GM21825 (cell line): ENCODE measurements at regions not wholly inside any gene's neighbourhood (a gene's known extent, or its start where the extent isn't known, plus 50 kb on each side); places are given as distances from the start of the nearest gene placed in this dataset.
"Not testable (repeated sequence)": the region's sequence is repeated elsewhere in the genome, so short reads cannot be mapped to it uniquely, and the experiment has no call there.

Experiments used
- ATAC-seq: cut with Tn5 transposase; IDR thresholded peaks from one replicate; pipeline ENCODE4 v1.9.1; 2021; ENCODE audit warnings: mild to moderate bottlenecking, moderate library complexity; ENCODE audit not compliant: unreplicated experiment

DNA sequence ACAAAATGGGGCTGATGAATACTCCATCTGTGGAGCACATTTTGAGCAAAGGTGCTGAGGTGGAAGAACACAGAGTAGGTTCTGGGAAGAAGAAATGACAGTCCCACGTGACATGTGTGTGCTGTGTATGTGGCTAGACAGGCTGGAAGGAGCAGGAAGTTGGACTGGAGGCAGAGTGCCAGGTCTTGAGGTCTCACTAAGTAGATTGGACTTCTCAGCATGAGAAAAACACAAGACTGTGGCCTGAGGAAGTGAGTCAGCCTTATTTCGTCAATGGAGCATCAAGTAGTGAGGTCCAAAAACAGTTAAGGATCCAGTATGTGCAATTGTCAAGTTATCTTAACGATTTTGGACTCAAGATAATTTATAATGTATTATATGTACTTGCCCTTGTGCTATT lies 736.5 kb downstream of the KCNJ2 start:
- ATAC-seq, result no peak

DNA sequence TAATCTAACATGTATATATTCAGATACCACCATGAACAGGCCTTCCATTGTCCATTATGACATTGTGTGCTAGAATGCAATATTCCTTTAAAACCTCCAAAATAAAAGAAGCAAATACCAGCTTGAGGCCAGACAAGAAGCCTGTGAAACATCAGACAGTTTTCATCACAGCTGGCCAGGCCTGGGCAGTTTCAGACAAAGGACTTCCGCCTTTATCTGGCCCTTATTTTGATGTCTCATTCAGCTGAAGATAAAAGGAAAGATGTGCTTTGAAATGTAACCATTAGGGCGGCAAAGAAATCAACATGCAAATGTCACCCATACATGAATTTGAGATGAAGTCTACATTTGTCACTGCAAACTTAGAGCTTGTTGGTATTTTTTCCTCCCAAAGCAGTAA lies 737.5 kb downstream of the KCNJ2 start:
- no peak for ATAC-seq

DNA sequence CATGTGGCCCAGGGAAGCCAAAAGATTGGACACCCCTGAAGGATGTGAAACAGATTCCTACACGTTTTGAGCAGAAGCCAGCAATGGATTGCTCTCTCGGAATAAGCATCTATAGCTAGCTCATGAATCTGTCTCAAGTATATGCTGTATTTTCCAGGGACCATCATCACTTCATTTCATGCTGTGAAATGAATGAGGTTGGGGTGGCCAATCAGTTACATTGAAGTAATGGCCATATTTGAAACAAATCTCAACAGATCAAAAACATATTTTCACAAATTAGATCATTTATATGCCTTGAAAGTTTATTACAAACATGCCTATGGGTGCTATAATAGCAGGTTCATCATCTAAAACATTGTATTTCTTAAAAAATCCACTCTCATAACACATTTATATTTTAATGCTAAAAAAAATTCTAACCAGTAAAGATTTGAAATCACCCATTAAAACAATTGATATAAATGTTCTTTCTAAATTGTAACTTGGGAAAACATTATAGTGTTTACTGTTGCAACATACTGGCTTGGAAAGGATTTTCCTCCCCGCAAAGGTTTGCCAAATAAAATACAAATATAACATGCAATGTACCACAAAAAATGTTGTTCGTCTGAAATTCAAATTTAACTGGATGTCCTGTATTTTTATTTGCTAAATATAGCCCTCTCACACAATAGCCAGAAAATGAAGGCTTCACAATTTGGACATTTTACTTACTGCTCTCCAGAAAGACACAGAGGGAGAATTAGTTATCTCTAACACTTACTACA lies 743.6 kb downstream of the KCNJ2 start:
- no peak for ATAC-seq

DNA sequence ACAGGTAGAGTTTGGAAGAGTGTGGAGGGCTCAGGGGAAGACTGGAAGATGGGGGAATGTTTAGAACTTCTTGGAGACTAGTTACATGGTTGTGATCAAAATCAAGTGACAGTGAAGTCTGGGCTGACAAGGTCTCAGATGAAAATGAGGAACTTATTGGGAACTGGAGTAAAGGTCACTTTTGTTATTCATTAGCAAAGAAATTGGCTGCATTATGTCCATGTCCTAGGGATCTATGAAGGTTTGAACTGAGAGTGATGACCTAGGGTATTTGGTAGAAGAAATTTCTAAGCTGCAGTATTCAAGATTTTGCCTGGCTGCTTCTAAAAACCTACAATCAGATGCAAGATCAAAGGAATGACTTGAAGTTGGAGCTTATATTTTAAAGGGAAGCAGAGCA lies 747.1 kb downstream of the KCNJ2 start:
- ATAC-seq, result no peak

DNA sequence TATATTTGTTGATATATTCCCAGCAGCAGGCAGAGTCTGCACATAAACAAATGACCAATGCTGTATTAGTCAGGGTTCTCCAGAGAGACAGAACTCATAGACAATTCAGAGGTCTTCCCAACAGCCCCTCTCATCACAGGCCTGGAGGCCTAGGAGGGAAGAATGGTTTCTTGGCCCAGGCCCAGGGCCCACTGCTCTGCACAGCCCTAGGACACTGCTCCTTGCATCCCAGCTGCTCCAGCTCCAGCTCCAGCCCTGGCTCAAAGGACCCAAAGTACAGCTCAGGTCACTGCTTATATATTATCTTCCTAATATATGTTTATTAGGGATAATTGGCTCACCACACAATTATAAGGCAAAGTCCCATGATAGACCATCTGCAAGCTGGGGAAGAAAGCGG lies 749.9 kb downstream of the KCNJ2 start:
- ATAC-seq, result no peak

DNA sequence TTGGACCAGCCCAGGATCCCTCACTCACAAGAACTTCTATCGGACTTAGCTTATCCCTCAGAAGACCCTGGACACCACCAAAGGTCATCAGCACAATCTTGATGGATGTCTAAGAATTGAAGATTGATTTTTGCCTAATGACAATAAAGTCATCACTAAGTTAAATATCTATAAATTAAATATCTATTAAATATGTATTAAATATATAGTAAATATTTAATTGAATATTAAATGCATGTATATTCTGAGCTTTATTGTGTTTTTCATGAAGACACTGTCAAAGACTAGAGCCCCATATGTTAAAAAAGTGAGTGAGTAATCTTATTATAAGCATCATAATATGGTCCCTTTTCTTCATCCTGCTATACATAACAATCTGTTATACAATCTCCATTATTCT lies 751.1 kb downstream of the KCNJ2 start:
- ATAC-seq, result no peak

DNA sequence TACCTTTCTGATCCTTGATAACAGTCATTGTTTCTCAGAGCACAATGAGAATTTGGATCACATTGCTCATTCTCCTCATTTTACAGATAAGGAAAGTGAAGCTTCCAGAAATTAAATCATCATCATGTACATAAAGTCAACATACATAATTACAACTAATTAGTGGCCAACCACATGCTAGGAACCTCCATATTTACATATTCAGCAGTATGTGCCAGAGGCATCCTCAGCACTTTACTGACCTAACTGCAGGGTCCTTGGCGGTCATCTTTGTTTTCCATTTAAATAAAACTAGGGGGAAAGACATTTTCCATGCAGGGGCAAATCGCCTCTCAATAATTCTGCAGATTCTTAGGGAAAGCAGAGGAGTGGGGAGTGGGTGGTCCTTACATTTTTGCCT lies 752.9 kb downstream of the KCNJ2 start:
- no peak for ATAC-seq

DNA sequence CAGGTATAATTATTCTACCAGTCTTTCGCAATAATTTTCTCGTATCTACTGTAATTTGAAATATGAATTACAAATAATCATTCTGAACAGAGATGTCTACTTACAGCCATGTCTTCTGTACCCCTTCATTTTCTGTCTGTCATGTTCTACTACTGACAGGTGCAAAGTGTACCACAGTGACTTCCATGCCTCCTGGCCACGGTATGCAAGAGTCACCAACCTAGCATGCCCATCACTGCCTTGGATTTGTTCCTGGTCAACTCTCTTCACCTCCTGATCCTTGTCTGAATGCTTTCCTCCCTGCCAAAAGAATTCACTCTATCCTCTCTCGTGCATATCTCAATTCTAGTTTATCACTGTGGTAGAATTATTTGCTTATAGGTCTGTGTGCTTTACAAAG lies 755.4 kb downstream of the KCNJ2 start:
- no peak for ATAC-seq

DNA sequence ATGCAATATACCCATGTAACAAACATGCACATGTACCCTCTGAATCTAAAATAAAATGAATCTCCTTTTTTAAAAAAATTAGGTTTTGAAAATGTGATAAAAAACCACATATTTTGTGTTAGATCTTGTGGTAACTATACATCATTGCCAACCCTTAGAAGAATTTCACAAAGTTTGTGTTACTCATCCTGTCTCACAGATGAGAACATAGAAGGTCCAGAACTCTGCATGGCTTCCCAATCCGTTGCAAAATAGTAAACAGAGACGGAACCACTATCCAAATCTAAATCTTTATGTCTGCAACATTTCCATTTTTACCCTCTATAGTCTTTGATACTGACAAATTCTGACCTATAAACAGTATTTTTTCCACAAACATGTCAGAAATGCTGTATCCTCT lies 759.9 kb downstream of the KCNJ2 start:
- no peak for ATAC-seq

DNA sequence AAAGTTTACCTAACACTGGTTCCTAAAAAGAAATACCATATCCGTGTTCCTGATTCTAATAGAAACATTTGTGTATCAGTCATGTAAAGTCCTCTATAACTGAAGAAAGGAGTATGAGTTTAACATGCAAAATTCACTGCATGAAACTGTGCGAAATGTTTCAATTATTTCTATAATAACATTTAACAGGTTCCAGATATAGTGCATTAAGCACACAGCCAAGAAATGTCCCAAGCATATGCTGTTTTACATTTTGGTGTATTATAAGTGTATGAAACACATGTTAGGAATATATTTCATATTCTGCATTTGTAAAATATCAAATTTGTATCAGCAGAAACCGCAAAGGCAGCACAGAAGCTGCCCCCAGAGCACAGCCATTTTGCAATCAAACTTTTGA lies 764.9 kb downstream of the KCNJ2 start:
- ATAC-seq, result no peak

DNA sequence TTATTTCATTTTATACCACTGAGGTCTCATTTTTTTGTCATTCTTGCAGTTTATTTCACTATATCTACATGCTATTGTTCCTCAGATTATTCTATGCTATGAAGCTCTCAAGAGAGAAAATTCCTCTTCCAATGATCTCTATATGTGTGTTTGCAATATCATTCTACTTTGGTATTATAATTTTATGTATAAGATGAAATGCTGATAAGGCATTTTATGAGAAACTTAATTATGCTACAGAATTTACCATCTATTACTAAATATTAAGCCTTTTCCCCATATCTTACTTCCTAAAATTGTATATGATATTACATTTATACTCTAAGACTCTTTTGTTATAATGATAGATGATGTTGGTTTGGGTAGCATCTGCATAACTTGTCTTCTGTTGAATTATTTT lies 765.5 kb downstream of the KCNJ2 start:
- no peak for ATAC-seq

DNA sequence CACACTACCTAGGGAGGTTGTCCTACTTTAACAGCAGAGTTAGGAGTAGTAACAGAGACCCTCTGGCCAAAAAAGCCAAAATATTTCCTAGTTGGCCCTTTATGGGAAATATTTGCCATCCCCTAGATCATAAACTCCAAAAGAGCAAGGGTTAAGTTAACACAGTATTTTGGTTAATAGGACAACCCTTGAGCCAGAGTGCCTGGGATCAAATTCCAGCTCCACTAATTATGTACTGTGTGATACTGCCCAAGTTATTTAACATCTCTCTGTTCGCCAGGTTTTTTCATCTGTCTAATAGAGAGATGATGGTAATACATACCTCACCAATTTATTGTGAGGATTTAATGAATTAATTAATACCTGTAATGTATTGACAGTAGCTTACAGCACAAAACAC lies 767.4 kb downstream of the KCNJ2 start:
- no peak for ATAC-seq

DNA sequence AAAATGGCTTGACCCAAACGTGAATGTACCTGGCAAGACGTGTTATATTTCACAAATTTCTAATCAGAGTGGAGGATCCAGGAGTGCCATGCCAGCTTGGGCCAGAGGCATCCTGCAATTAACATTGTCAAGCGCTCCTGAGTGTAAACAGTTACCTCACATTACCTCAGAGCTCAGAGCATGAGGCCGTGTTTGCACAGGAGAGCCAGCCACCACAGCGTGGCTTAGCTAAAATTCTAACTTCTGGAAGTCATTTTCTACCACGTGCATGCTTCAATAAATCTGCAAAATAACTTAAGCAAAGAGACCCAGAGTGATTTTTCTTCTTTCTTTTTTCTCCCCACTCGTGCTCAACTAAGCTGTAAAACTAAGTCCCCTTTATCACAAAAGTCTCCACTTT lies 769.0 kb downstream of the KCNJ2 start:
- no peak for ATAC-seq

DNA sequence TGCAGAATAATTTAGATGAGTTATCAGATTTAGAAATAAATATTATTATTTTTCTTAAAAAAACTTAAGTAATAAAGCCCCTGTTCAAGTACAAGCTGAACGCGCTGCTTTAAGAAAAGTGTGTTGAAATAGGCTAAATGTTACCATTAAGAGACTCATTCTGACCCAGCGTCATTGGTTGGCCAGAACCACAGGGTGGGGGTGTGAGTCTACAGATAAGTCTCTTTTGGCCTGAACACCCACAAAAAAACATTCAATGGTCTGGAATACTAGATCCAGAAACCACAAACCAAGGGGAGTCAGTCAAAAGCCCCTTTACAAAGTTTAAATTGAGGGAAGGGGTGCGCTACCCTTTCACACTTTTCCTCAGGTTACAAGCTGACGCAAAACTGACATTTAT lies 776.1 kb downstream of the KCNJ2 start:
- ATAC-seq, result no peak

DNA sequence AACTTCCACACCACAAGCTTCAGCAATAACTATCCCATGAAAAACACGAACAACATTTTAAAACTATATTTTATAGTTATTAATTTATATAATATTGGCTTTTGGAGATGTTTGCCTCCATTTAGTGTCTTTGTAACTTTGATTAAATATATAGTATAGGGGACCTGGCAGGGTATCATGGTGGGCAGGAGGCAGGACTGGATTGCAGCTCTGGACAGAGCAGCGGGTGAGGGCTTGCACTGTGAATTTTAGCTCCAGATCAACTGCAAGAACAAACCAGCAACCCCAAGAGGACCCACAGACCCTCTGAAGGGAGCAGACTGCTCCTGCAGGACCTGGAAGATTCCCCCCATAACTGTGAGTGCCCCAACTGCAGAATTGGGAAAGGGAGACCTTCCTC lies 777.9 kb downstream of the KCNJ2 start:
- ATAC-seq, result no peak

DNA sequence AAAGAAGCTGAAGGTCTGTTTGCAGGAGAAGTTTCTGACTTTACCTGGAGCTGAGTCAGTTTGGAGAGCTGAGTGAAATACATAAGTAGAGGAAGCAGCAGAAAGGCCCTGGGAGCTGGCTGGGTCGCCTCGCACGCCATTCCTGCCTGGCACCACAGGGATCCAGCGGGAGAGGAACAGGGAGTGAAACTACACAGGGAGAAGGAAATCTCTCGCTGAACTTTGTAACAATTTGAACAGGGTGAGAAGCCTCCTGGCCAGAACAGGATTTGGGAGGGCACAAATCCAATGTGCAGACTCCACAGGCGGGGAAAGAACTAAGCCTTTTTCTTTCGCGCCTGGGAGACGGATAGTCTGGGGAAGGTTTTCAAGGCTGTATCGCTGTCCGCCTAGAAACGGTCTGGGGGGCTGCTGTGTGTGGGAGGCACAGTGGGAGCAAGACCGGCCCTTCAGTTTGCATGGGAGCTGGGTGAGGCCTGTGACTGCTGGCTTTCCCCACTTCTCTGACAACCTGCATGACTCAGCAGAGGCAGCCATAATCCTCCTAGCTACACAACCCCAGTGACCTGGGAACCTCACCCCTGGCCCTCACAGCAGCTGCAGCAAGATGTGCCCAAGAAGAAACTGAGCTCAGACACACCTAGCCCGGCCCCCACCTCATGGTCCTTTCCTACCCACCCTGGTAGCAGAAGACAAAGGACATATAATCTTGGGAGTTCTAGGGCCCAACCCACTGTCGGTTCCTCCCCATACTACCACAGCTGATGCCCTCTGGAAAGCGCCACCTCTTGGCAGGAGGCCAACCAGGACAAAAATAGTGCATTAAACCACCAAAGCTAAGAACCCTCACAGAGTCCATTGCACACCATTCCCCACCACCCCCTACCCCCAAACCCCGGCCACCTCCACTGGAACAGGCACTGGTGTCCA lies 778.6 kb downstream of the KCNJ2 start:
- ATAC-seq, result no peak

DNA sequence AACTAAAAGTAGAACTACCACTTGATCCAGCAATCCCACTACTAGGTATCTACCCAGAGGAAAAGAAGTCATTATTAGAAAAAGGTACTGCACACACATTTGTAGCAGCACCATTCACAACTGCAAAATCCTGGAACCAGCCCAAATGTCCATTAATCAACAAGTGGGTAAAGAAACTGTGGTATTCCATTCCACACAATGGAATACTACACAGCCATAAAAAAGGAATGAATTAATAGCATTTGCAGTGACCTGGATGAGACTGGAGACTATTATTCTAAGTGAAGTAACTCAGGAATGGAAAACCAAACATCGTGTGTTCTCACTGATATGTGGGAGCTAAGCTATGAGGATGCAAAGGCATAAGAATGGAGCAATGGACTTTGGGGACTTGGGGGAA lies 783.8 kb downstream of the KCNJ2 start:
- not testable (repeated sequence) for ATAC-seq

DNA sequence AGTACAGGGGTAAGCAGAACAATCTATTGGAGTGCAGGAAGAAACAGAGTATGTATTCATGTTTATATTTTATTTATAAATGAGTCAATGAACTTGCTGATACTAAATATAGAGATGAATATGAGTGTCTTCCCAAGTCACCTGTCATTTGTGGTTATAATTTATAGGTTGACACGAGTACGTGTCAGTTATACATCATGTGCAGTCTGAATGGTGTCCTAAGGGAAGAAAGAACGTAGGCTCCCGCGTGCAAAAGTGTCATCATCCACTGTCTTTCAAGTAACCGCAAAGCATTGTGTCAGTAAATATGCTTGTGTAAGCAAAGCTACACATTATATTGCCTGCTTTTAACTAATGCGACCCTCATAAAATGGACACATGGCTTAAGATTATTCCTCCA lies 786.1 kb downstream of the KCNJ2 start:
- no peak for ATAC-seq

DNA sequence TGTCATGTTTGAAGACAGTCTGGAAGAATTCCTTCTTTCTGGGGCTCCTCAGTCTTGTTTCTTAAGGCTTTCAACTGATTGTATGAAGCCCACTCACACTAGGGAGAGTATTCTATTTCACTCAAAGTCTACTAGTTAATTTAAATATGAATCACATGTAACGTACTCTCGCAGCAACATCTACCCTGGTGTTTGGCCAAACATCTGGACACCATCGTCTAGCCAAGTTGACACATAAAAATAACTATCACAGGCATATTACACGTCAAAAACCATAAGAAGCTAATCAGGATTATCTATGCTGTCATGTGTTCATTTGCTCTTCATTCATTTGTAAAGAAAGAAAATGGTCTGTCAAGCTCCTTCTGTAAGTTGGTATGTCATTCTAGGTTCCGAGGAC lies 787.4 kb downstream of the KCNJ2 start:
- ATAC-seq, result no peak

DNA sequence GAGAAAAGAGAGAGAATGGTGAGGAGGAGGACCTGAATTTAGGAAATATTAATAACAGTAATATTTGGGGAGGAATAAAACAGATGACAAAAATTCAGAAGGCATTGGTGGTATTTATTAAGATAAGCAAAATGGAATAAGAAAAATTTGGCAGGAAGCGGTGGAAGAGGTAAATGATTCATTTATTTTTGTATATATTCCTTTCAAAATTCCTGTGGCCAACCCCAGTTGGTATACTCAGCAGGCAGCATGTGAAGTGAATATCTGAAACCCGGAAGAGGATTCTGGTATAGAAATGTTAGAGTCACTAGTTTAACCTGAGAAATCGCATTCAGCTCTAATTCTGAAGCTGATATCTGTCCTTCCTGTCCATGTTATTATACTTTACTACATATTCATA lies 792.0 kb downstream of the KCNJ2 start:
- no peak for ATAC-seq

DNA sequence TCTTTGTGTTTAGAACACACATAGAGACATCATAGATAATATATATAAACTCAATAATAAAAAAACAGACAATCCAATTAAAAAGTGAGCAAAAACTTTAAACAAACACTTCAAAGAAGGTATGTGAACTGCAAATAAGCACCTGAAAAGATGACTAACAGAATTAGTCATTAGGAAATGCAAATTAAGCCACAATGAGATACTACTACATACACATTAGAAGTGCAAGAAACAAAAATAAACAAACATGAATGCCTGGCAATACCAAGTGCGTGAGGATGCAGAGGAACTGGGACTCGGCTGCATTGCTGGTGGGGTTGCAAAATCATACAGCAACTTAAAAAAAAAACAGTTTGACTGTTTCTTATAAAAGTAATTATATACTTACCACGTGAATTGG lies 799.0 kb downstream of the KCNJ2 start:
- ATAC-seq, result no peak

DNA sequence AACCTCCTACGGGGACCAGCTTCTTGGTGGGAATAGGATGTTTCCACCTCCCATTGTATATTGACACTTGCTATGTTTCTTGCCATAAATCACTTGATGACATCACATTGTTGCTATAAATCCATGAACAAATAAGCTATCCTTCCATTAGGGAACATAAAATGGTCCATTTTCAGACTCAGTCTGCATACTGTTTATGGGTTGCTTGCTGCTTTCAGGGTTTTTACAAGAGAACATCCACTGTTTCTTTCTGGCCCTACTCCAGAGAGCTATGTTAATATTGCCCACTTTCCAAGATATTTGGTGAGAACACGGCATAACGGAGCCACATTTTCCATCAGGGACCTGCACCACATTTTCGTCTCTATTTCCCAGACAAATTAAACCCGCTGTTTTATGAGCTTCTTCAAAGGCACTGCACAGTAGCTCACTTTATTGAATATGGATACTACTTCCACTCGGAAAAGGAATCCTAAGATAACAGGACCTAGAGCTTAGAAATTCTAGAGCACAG lies 800.2 kb downstream of the KCNJ2 start:
- no peak for ATAC-seq
